ENCODE measurements at regions not wholly inside any gene's neighbourhood (a gene's known extent, or its start where the extent isn't known, plus 50 kb on each side); places are given as distances from the start of the nearest gene placed in this dataset.
"Not testable (repeated sequence)": the region's sequence is repeated elsewhere in the genome, so short reads cannot be mapped to it uniquely, and the experiment has no call there.

- no peak for DNase-seq
These were observed 86.2 kb downstream of the PSAT1 start for GRCh38 chr9:78383130-78383529.

GRCh38 chr9:78386348-78386747, 89.4 kb downstream of the PSAT1 start:
- no peak for DNase-seq

- DNase-seq, result no peak
These were observed 89.8 kb downstream of the PSAT1 start for GRCh38 chr9:78386773-78387172.

GRCh38 chr9:78393340-78393739, 96.4 kb downstream of the PSAT1 start:
- DNase-seq, result no peak

- no peak for DNase-seq
These were observed 97.0 kb downstream of the PSAT1 start for GRCh38 chr9:78393932-78394331.

GRCh38 chr9:78396087-78396486, 99.2 kb downstream of the PSAT1 start:
- no peak for DNase-seq

- no peak for DNase-seq
These were observed 100.1 kb downstream of the PSAT1 start for GRCh38 chr9:78397045-78397444.

GRCh38 chr9:78397454-78397853, 100.5 kb downstream of the PSAT1 start:
- DNase-seq, result no peak

GRCh38 chr9:78399153-78399552, 102.2 kb downstream of the PSAT1 start:
- no peak for DNase-seq

- no peak for DNase-seq
These were observed 103.6 kb downstream of the PSAT1 start for GRCh38 chr9:78400496-78400895.

GRCh38 chr9:78405461-78405860, 108.5 kb downstream of the PSAT1 start:
- DNase-seq, result no peak

- DNase-seq, result no peak
These were observed 109.2 kb downstream of the PSAT1 start for GRCh38 chr9:78406146-78406545.

- no peak for DNase-seq
These were observed 110.0 kb downstream of the PSAT1 start for GRCh38 chr9:78406933-78407332.

- DNase-seq, result no peak
These were observed 110.8 kb downstream of the PSAT1 start for GRCh38 chr9:78407636-78408312.

- no peak for DNase-seq
These were observed 111.5 kb downstream of the PSAT1 start for GRCh38 chr9:78408388-78408787.

- not testable (repeated sequence) for DNase-seq
These were observed 113.1 kb downstream of the PSAT1 start for GRCh38 chr9:78409928-78410510.

GRCh38 chr9:78422309-78422708, 125.4 kb downstream of the PSAT1 start:
- no peak for DNase-seq

GRCh38 chr9:78424299-78424698, 127.4 kb downstream of the PSAT1 start:
- DNase-seq, result no peak

- no peak for DNase-seq
These were observed 131.7 kb downstream of the PSAT1 start for GRCh38 chr9:78428640-78429039.

- DNase-seq, result no peak
These were observed 133.5 kb downstream of the PSAT1 start for GRCh38 chr9:78430387-78430786.

GRCh38 chr9:78431039-78431438, 134.1 kb downstream of the PSAT1 start:
- DNase-seq, result not testable (repeated sequence)

GRCh38 chr9:78436873-78437272, 139.9 kb downstream of the PSAT1 start:
- DNase-seq, result no peak

GRCh38 chr9:78437296-78437695, 140.4 kb downstream of the PSAT1 start:
- DNase-seq, result no peak

- DNase-seq, result no peak
These were observed 140.9 kb downstream of the PSAT1 start for GRCh38 chr9:78437806-78438205.

GRCh38 chr9:78438211-78438610, 141.3 kb downstream of the PSAT1 start:
- no peak for DNase-seq

All from activated CD4-positive, alpha-beta T cell treated with anti-CD3 and anti-CD28 coated beads, Interleukin-10, Interleukin-2, amounts not matched to agents 100 ng/mL and 50 ng/mL, durations not matched to agents 16 hours and 8 hours (primary cell).